ENCODE measurements at regions not wholly inside any gene's neighbourhood (a gene's known extent, or its start where the extent isn't known, plus 50 kb on each side); places are given as distances from the start of the nearest gene placed in this dataset.

DNA sequence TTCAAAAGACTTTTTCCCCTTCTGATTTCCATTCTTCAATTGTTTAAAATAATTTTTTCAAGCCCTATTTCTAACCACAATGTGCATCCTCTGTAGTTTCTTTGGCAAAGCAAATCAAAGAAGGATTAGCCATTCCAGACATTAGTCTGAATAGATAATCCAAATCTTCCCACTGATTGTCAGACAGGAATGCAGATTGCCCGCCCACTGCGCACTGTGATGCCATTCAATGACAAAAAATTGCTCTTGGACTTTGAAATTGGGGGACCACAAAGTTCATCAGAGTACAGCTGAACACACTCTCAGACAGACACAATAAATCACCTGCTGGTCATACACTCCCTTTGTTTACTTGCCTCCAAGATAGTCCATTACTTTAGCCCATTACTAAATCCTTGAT is 216.5 kb upstream of the DKK2 start:
- H3K27me3 ChIP-seq, result no peaks in the 10 kb centered on the region
- no peaks in the 10 kb centered on the region for H3K4me1 ChIP-seq
- no peaks in the 10 kb centered on the region for H3K9me3 ChIP-seq
- H3K36me3 ChIP-seq, result no peaks in the 10 kb centered on the region
- no peak overlapping the region for H3K27ac ChIP-seq
- no peak overlapping the region for H3K4me3 ChIP-seq
- TF ChIP-seq, protein P1, sequence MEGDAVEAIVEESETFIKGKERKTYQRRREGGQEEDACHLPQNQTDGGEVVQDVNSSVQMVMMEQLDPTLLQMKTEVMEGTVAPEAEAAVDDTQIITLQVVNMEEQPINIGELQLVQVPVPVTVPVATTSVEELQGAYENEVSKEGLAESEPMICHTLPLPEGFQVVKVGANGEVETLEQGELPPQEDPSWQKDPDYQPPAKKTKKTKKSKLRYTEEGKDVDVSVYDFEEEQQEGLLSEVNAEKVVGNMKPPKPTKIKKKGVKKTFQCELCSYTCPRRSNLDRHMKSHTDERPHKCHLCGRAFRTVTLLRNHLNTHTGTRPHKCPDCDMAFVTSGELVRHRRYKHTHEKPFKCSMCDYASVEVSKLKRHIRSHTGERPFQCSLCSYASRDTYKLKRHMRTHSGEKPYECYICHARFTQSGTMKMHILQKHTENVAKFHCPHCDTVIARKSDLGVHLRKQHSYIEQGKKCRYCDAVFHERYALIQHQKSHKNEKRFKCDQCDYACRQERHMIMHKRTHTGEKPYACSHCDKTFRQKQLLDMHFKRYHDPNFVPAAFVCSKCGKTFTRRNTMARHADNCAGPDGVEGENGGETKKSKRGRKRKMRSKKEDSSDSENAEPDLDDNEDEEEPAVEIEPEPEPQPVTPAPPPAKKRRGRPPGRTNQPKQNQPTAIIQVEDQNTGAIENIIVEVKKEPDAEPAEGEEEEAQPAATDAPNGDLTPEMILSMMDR (IDR thresholded peaks at IDR 0.05), result no peak
- no peak for DNase-seq (ENCODE audit: low spot score)

GRCh38 chr4:107248571-107248970 is 212.5 kb upstream of the DKK2 start:
- H3K27me3 ChIP-seq, result no peaks in the 10 kb centered on the region
- DNase-seq (ENCODE audit: low spot score), result no peak
- H3K4me3 ChIP-seq, result no peak overlapping the region
- no peak overlapping the region for H3K27ac ChIP-seq
- no peaks in the 10 kb centered on the region for H3K9me3 ChIP-seq
- H3K4me1 ChIP-seq, result no peaks in the 10 kb centered on the region
- no peaks in the 10 kb centered on the region for H3K36me3 ChIP-seq
- TF ChIP-seq, protein P1 (IDR thresholded peaks at IDR 0.05), result no peak

GRCh38 chr4:107247738-107248137 is 211.6 kb upstream of the DKK2 start:
- no peaks in the 10 kb centered on the region for H3K36me3 ChIP-seq
- H3K4me1 ChIP-seq, result no peaks in the 10 kb centered on the region
- H3K4me3 ChIP-seq, result no peak overlapping the region
- H3K27me3 ChIP-seq, result no peaks in the 10 kb centered on the region
- H3K9me3 ChIP-seq, result no peaks in the 10 kb centered on the region
- no peak overlapping the region for H3K27ac ChIP-seq
- no peak for DNase-seq (ENCODE audit: low spot score)
- TF ChIP-seq, protein P1 (IDR thresholded peaks at IDR 0.05), result no peak

DNA sequence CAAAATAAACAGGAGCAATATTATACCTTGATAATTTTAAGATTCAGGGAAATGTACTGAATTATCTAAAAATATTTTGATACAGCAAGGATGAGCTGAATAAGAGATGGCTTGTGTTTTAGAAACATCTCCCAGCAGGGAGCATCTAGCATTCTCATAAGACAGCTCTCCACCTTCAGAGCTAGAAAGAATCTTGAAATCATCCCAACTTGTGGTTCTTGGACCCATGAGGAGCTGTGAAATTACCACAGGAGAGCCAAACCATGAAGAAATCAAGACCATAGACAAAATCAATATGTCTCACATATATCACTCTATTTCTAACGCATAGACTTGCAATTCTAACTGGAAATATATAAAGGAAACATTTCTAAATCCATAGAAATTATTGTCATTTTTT is 210.6 kb upstream of the DKK2 start:
- no peak overlapping the region for H3K4me3 ChIP-seq
- DNase-seq (ENCODE audit: low spot score), result no peak
- H3K36me3 ChIP-seq, result no peaks in the 10 kb centered on the region
- TF ChIP-seq, protein P1 (IDR thresholded peaks at IDR 0.05), result no peak
- H3K27ac ChIP-seq, result no peak overlapping the region
- H3K9me3 ChIP-seq, result no peaks in the 10 kb centered on the region
- no peaks in the 10 kb centered on the region for H3K4me1 ChIP-seq
- H3K27me3 ChIP-seq, result no peaks in the 10 kb centered on the region

GRCh38 chr4:107243141-107243781 is 207.1 kb upstream of the DKK2 start:
- Histone ChIP-seq H3K36me3 (no peaks in the 10 kb centered on the region), H3K27ac (no peak overlapping the region), H3K4me1 (no peaks in the 10 kb centered on the region), H3K27me3 (no peaks in the 10 kb centered on the region), H3K9me3 (peaks cover 0 to 5% of the 10 kb centered on the region in 2 donors), H3K4me3 (no peak overlapping the region)
- DNase-seq (ENCODE audit: low spot score), result no peak
- TF ChIP-seq, protein P1 (IDR thresholded peaks at IDR 0.05), result no peak

GRCh38 chr4:107220976-107221375 is 184.9 kb upstream of the DKK2 start:
- no peaks in the 10 kb centered on the region for H3K27me3 ChIP-seq
- H3K9me3 ChIP-seq, result no peaks in the 10 kb centered on the region
- no peak for DNase-seq (ENCODE audit: low spot score)
- H3K4me1 ChIP-seq, result no peaks in the 10 kb centered on the region
- H3K27ac ChIP-seq, result no peak overlapping the region
- TF ChIP-seq, protein P1 (IDR thresholded peaks at IDR 0.05), result no peak
- H3K4me3 ChIP-seq, result no peak overlapping the region
- no peaks in the 10 kb centered on the region for H3K36me3 ChIP-seq
